Fibroblast of lung (primary cell): ENCODE measurements at regions not wholly inside any gene's neighbourhood (a gene's known extent, or its start where the extent isn't known, plus 50 kb on each side); places are given as distances from the start of the nearest gene placed in this dataset.

ENCODE experiments used
- EZH2 ChIP-seq: IDR thresholded peaks from 2 replicates; pipeline ENCODE4 v1.5.1; 2012; ENCODE audit warnings: low read length, control low read depth, mild to moderate bottlenecking; ENCODE audit errors: missing control alignments
- TF ChIP-seq, protein P1 (sequence below), 2 donors: IDR thresholded peaks in 1 of 2; conservative IDR thresholded peaks in 1 of 2; 1 replicate in 1 of 2; 2 replicates in 1 of 2; pipeline ENCODE4 v1.5.1; 2011 to 2012; ENCODE audit warnings: low read length in 2 of 2, control low read depth in 1 of 2, inconsistent platforms in 1 of 2, low read depth in 1 of 2, mild to moderate bottlenecking in 1 of 2

DNA sequence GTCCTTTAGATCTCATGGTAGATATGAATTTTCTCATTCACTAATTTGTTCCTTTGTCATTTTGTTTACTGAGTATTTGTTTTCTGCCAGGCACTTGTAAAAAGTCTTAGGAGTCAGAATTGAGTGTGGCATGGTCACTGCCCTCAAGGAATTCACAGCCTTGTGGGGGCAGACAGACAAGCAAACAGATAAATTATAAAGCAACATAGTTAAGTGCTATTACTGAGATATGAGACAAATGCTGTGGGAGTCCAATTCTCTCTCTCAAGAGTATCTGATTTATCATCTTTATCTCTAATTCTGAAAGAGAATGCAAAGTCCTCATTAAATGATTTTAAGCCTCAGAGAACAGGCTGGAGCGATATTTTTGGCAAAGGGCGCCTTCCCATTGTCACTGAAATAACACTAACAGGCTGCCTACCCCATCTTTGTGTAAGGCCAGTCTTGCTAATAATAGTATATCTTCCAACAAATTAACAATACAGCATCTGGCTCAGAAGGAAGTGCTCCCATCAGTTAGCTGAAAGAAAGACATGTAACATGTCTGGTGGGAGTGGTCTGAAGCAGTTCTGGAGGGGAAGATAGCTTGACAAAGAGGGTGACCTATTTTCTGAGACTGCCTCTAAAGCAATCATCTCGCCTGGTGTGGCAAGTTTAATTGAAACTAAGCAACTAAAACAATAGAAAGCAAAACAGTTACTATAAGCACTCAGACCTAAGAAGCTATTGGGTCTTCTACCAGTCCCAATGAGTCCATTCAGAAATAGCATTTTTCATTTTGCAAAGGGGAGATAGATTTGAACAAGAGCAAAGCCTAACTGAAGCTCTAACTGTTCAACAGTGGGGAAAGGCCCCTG lies 61.5 kb upstream of the AMOT start:
- TF ChIP-seq, protein P1, sequence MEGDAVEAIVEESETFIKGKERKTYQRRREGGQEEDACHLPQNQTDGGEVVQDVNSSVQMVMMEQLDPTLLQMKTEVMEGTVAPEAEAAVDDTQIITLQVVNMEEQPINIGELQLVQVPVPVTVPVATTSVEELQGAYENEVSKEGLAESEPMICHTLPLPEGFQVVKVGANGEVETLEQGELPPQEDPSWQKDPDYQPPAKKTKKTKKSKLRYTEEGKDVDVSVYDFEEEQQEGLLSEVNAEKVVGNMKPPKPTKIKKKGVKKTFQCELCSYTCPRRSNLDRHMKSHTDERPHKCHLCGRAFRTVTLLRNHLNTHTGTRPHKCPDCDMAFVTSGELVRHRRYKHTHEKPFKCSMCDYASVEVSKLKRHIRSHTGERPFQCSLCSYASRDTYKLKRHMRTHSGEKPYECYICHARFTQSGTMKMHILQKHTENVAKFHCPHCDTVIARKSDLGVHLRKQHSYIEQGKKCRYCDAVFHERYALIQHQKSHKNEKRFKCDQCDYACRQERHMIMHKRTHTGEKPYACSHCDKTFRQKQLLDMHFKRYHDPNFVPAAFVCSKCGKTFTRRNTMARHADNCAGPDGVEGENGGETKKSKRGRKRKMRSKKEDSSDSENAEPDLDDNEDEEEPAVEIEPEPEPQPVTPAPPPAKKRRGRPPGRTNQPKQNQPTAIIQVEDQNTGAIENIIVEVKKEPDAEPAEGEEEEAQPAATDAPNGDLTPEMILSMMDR (conservative IDR thresholded peaks at IDR 0.05 in 1 of 2, IDR thresholded peaks at IDR 0.05 in 1 of 2; ENCODE audit: low read depth in 1 of 2, low read length in 2 of 2): no peak
- TF ChIP-seq EZH2: no peak
